GM18861 (cell line): ENCODE measurements at regions not wholly inside any gene's neighbourhood (a gene's known extent, or its start where the extent isn't known, plus 50 kb on each side); places are given as distances from the start of the nearest gene placed in this dataset.
"Not testable (repeated sequence)": the region's sequence is repeated elsewhere in the genome, so short reads cannot be mapped to it uniquely, and the experiment has no call there.

Experiments
- ATAC-seq: cut with Tn5 transposase; IDR thresholded peaks from one replicate; pipeline ENCODE4 v1.9.1; 2021; ENCODE audit not compliant: unreplicated experiment

- ATAC-seq, result no peak
Observed at GRCh38 chrX:42175843-42176242, 252.5 kb upstream of the CASK start.

- not testable (repeated sequence) for ATAC-seq
Observed at GRCh38 chrX:42157923-42158322, 234.6 kb upstream of the CASK start.

- no peak for ATAC-seq
Observed at GRCh38 chrX:42151808-42152207, 228.5 kb upstream of the CASK start.

- ATAC-seq, result no peak
Observed at GRCh38 chrX:42149765-42150164, 226.4 kb upstream of the CASK start.

- no peak for ATAC-seq
Observed at GRCh38 chrX:42149281-42149680, 225.9 kb upstream of the CASK start.

GRCh38 chrX:42143866-42144592 is 220.7 kb upstream of the CASK start:
- no peak for ATAC-seq

- ATAC-seq, result no peak
Observed at GRCh38 chrX:42140320-42140719, 217.0 kb upstream of the CASK start.

GRCh38 chrX:42135583-42136228 is 212.4 kb upstream of the CASK start:
- no peak for ATAC-seq

- ATAC-seq, result no peak
Observed at GRCh38 chrX:42131856-42132255, 208.5 kb upstream of the CASK start.

- ATAC-seq, result no peak
Observed at GRCh38 chrX:42129022-42129940, 205.9 kb upstream of the CASK start.

GRCh38 chrX:42128587-42128986 is 205.2 kb upstream of the CASK start:
- ATAC-seq, result peak; percentile 16

GRCh38 chrX:42128020-42128419 is 204.7 kb upstream of the CASK start:
- ATAC-seq, result peak; percentile 62

GRCh38 chrX:42127563-42127962 is 204.2 kb upstream of the CASK start:
- ATAC-seq, result no peak

GRCh38 chrX:42123369-42123768 is 200.0 kb upstream of the CASK start:
- no peak for ATAC-seq

- no peak for ATAC-seq
Observed at GRCh38 chrX:42119076-42119475, 195.7 kb upstream of the CASK start.

GRCh38 chrX:42117318-42117717 is 194.0 kb upstream of the CASK start:
- no peak for ATAC-seq

- peak; percentile 37 for ATAC-seq
Observed at GRCh38 chrX:42109428-42109827, 186.1 kb upstream of the CASK start.

- ATAC-seq, result peak; percentile 65
Observed at GRCh38 chrX:42107495-42108488, 184.4 kb upstream of the CASK start.

- ATAC-seq, result no peak
Observed at GRCh38 chrX:42106556-42106955, 183.2 kb upstream of the CASK start.

GRCh38 chrX:42102586-42103282 is 179.4 kb upstream of the CASK start:
- no peak for ATAC-seq
